ENCODE measurements at regions not wholly inside any gene's neighbourhood (a gene's known extent, or its start where the extent isn't known, plus 50 kb on each side); places are given as distances from the start of the nearest gene placed in this dataset.

GRCh38 chr9:38213631-38214299 lies 144.7 kb upstream of the SHB start:
- TF ChIP-seq CTCF (conservative IDR thresholded peaks at IDR 0.05) (no peak), ZFX (IDR thresholded peaks at IDR 0.05) (no peak)
